ENCODE measurements at regions not wholly inside any gene's neighbourhood (a gene's known extent, or its start where the extent isn't known, plus 50 kb on each side); places are given as distances from the start of the nearest gene placed in this dataset.

DNA sequence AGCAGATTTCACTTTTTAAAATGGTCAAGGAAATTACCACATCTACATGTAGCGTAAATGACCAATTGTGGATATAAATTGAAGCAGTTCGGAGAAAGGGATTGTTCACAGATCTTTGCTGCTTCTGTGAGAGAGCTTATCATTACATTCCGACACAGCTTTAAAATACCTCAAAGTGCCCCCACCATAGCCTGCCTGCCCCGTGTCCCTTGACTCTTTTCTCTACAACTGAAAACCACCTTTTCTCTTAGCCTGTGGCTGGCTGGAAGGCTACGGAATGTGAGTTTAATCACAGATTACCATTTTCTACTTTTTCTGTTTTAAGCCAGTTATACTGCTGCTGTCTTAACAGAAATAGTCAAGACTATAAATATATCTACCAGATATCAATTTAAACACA, 347.2 kb upstream of the MAP3K7 start:
- no peak for DNase-seq (ENCODE audit: extremely low read depth, low read depth, low spot score)

DNA sequence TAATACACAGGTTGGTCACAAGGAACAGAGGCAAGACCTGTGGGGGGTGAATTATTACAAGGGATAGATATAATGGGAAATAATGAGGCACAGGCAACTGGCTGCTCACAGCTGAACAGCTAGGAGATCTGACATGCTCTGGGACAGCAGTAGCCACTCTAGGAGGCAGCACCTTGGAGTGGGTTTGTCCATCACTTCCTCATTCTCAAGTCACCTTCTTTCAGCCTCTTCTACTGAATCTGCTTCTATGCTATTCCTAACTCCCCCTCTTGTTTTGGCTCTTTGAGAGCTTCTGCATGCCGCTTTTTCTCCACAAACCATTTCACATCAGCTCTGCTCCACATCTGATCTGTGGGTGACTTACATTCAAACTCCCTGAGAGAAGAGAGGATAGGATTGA, 345.5 kb upstream of the MAP3K7 start:
- DNase-seq (ENCODE audit: extremely low read depth, low read depth, low spot score), result no peak

DNA sequence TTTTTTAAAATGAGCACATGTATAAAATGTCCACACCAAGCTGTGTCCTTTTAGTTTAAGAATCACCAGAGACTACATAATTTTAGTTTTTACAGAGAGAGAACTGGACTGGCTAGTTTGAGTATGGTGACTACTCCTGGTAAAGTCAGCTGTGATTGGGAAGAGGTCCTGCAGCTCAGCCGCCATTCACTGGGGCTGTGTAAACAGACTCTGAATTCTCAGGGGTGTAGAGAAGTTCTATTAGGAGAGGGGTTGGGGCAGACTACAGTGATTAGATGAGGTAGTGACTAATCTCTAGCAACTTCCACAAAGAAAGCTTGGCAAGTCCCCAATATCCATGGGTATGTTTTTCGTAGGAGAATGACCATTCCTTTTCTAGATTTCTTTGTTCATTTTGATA, 341.2 kb upstream of the MAP3K7 start:
- no peak for DNase-seq (ENCODE audit: extremely low read depth, low read depth, low spot score)

DNA sequence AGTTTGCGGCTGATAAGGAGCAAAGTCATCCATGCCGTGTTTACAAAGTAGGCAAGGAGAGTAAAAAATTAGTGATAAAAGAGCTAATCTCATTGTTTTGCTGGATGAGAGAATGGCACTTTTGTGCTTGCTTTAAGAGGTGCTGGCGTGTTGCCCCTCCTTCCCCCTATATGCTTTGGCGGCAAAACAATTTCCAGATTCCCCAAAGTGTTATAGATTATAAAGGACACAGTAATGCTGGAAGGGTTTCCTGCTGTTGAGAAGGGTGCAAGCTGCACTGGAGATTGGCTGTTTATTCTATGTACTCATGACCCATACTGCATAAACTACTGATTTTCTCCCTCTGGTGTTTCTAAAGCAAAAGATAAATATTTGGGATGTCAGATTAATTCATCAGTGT, 338.9 kb upstream of the MAP3K7 start:
- no peak for DNase-seq (ENCODE audit: extremely low read depth, low read depth, low spot score)

DNA sequence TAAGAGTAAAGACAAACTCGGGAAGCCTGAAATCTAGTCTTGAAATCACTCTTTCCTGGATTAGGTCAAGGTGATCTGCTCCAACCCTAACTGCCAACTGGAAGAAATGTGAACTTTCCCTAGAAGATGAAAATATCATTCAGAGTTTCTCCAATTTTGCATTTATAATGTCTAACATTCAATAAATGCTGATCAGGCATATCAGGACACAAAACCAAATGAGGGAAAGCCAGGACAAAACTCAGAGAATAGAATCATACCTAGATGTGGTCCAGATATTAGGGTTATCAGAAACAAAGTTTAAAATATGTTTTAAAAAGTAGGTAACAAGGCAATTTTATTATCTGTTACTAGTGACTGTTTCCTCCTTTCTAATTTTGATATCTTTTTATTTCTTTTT, 335.5 kb upstream of the MAP3K7 start:
- no peak for DNase-seq (ENCODE audit: extremely low read depth, low read depth, low spot score)

DNA sequence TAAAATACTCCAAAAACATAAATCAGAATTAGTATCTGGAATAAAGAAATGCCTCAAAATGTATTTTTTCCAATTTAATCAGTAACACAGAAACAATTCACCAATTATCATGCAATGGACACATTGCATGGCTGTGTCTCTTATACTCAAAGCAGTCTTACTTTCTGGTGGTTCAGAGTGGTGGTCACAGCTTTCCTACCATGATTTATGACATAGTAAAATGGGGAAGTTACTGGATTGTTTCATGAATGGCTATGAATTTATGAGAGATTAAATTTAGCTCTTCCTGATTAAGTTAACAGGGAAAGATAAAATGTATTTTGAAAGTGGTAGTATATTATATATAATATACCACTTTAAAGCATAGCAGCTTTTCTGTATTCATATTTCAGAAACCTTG, 331.5 kb upstream of the MAP3K7 start:
- no peak for DNase-seq (ENCODE audit: extremely low read depth, low read depth, low spot score)

DNA sequence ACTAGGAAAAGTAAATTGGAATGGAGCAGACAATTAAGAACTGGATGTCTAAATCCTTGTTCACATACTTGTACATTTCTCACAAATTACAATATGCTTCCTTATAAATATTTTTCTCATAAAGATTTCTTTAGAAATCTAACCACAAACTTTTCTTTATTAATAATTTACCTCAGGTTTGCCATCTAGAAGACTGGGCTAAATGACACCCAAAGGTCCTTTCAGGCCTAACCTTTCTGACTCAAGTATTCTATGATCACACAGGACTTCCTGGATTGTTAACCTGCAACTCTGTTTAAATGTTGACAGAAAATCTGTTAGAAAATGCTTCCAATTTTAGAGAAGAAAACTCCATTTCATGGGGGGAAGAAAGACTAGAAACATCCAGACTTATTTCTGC, 330.5 kb upstream of the MAP3K7 start:
- no peak for DNase-seq (ENCODE audit: extremely low read depth, low read depth, low spot score)

DNA sequence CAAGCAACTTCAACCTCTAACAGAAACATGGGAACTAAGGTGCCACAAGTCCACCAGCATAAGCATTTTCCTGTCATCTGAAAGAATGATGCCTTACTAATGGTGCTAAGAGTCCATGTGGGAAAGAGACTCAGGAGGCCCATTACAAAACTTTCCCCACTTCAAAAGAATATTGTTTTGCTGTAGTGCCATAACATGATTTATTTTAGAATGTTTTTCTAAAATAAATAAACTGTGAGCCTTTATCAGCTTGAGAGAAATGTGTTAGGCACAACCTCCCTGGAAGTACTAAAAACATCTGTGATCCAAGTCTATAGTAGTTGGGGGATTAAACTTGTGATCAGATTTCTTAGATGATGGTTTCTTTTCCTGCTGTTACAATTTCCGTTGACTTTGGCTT, 330.1 kb upstream of the MAP3K7 start:
- DNase-seq (ENCODE audit: extremely low read depth, low read depth, low spot score), result no peak

DNA sequence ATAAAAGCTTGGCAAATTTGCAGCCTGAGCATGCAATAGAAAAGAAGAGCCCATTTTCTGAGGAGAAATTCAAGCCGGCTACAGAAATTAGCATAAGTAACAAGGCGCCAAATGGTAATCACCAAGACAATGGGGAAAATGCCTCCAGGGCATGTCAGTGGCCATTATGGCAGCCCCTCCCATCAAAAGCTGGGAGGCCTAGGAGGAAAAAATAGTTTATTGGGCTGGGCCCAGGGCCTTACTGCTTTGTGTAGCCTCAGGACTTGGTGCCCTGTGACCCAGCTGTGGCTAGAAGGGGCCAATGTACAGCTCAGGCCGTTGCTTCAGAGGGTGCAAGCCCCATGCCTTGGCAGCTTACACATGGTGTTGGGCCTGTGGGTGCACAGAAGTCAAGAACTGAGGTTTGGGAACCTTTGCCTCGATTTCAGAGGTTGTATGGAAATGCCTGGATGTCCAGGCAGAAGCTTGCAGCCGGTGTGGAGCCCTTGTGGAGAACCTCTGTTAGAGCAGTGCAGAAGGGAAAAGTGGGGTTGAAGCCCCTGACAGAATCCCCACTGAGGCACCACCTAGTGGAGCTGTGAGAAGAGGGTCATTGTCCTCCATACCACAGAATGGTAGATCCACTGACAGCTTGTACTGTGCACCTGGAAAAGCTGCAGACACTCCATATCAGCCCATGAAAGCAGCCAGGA, 328.5 kb upstream of the MAP3K7 start:
- no peak for DNase-seq (ENCODE audit: extremely low read depth, low read depth, low spot score)

DNA sequence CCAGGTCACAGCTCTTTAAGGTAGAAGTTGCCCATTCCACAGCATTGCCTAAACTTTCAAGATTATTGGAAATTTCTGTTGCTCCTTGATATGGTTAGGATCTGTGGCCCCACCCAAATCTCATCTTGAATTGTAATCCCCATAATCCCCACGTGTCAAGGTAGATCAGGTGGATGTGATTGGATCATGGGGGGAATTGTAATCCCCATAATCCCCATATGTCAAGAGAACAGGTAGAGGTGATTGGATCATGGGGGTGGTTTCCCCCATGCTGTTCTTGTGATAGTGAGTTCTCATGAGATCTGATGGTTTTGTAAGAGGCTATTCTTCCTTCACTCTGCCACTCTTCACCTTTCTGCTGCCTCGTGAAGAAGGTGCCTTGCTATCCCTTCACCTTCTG, 327.4 kb upstream of the MAP3K7 start:
- no peak for DNase-seq (ENCODE audit: extremely low read depth, low read depth, low spot score)

DNA sequence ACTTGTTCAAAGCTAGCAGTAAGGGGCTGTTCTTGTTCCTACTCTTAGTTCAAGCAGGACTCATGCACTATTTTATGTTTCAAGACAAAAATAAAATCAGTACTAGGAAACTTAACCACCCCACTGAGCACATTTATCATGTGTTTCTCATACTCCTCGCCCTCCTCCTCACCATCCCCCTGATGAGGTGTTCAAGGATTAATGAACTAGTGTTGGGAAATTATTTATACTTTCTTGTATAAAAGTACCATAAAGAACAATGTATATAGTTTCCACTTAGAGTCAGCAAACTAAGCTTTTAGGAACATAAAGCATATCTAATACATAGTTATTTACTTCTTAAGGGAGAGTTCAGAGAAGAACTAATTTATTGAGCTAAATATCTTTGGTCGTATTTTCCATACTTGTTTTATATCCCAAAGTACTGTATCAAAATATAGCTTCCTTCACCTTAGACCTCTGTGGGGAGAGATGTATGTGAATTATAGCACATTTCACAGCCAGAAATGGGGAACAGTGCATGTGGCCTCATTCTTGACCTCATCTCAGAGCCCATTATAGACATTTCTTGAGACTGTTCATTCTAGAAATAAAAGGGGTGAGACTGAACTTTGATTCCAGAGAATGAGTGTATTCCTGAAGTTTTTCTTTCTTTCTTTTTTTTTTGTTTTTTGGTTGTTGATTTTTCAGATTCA, 326.5 kb upstream of the MAP3K7 start:
- no peak for DNase-seq (ENCODE audit: extremely low read depth, low read depth, low spot score)

DNA sequence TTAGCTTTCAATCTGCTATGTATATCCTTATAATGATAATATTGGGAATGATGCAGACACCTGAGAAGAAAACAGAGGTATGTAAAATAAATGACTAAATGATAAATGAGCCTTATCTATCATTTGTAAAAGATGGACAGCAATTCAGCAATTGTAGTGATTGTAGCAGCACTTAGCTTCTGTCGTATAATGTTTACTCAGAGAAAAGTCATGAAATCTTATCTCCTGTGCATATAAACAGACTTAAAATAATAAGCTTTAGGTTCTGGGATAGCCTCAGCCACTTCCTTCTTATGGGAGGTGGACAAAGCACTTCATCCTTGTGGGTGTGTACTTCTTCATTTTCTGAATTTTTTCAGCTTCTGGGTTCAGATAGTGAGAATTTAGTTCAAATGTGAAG, 324.8 kb upstream of the MAP3K7 start:
- DNase-seq (ENCODE audit: extremely low read depth, low read depth, low spot score), result no peak

DNA sequence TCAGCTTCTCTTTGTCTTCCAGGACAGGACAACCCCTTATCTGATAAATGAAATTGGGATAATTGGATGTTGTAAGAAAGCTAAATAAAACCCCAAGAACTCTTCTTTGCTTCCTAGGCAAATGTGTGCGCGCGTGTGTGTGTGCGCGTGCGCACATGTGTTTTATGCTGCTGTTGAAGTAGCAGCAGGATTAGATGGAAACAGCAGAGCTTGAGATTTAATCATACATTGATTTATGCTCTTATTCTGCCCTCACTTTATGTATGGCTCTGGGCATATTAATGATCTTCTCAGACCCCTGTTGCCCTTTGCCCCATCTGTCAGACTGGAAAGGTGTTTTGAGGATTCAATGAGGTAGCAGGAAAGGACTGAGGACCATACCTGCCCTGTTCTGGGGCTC, 324.0 kb upstream of the MAP3K7 start:
- no peak for DNase-seq (ENCODE audit: extremely low read depth, low read depth, low spot score)

DNA sequence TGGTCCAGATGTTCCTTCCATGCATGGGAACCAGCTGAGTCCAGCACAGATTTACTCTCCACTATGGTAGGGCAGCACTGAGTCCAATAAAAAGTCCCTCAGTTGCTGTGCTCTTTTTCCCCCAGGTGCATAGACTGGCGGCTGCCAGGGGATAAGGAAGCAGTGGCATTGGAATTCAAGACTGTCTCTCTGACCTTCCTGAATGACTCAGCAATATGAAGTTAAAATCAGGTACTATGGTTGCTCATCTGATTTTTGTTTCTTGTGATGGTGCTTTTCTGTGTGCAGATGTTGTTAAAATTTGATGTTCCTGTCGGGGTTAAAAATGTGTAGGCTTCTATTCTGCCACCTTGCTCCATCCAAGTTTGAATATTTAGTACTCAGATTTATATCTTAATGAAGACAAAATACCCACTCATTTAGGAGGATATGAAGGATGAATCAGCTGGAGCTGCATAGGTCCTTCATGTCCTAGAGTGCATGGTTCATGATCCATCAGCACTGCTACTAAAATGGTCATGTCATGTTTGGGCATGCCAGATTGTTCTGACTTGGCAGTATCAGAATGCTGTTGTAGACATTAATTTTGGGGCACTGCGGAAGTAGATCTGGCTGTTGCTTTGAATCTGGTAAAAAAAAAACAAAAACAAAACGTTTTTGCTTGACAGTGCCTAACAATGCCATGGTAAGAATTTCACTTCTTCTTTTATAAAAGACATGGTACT, 321.2 kb upstream of the MAP3K7 start:
- DNase-seq (ENCODE audit: extremely low read depth, low read depth, low spot score), result no peak

DNA sequence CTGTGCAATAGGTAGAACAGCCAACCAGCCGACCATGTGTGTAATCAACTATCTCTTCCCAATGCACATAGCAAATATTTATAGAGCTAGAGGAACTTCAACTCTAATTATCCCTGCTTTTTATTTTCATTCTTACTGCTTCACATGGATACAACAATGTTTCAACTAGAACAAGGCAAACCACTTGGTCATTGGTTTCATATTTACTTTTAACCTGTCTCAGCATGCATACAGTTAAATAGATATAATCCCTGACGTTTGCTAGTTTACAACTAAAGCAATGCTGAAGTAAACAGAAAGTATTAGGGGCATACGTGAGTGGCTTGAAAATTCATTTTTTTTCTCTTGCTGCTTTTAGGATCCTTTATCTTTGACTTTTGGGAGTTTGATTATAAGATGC, 318.5 kb upstream of the MAP3K7 start:
- no peak for DNase-seq (ENCODE audit: extremely low read depth, low read depth, low spot score)

DNA sequence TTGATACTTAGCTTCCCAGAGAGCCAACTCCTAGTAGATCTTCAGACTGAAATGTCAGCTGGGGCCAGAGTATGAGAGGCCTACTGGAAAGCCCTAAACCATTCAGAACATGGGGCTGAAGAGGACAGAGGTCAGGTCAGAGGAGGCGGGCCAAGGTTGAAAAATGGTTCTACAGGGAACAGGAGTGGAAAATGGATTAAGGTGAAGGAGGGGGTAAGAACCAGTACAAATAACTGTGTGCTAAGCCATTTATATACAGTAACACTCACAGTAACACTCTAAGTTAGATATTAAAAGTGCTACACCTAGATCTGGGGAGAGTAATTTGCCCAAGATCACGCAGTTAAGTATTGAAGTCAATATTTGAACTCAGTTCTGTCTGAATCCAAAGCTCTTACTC, 313.2 kb upstream of the MAP3K7 start:
- DNase-seq (ENCODE audit: extremely low read depth, low read depth, low spot score), result no peak

DNA sequence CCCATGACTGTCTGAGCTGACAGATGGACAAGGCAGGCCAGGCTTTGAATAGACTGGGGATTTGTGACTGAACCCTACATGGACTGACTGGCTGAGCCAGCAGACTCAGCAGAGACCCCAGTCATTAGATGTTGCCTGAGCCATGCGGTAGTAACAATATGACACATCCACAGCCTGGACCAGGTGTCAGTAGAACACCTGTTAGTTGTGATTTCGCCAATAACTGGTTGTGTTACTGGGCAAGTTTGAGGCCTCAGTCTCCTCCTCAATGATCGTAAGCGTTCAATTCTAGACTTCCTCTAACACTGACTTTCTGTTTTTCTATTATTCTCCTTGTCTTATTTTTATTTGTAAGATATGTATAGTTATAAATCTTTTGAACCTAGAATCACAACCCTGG, 311.9 kb upstream of the MAP3K7 start:
- no peak for DNase-seq (ENCODE audit: extremely low read depth, low read depth, low spot score)

DNA sequence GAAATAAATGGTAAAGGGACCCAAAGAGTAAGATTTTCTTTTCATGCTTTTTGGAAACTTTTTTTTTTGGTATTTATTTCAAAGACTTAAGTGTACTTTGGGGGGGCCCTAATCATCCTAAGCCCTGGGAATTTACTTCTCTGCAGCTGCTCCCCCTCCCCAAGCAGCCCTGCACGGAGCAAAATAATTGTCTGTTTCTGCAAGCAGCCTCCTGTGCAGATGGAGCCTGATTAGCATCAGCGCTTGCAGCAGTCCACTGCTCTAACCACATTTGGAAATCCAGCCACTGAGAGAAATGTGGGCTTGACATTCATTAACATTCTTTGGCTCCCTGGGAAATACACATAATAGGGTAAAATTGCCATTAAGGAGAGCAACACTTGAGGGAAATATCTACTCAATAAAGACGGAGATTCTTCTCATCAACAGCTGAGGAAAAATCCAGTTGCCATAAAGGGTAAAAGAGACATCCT, 309.2 kb upstream of the MAP3K7 start:
- DNase-seq (ENCODE audit: extremely low read depth, low read depth, low spot score), result no peak

DNA sequence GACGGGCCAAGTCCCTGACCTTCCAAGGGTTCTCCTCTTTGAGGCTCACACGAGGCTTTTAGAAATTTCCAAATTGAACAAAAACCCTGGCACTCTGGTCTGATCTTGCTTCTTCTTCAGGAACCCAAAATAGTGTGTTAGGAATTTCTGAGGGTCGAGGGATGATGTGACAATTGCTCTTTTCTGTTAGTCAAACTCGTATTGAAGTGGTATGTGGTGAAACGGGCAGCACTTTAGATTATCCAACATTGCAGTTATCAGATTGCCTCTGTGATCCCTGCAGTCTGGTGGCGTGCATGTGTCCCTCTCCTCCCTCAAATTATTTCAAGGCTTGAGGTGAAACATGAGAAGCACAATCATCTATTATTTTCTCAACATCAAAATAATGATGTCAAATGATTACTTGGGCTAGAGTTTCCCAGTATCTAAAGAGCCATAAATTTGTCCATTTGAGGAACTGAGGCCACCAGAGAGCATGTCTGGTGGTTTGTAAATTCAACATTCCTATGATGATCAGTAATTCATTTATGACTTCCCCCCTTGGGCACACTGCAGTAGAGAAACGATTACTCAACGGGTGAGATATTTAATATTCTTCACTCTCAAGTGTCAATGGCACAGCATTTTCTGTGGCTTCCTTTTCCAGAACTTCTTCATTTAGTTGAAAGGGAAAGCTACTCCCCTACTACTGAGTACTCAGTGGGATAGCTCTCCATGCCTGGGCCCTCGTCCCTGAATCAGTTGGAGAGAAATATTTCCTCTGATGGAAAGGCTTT, 308.6 kb upstream of the MAP3K7 start:
- no peak for DNase-seq (ENCODE audit: extremely low read depth, low read depth, low spot score)

DNA sequence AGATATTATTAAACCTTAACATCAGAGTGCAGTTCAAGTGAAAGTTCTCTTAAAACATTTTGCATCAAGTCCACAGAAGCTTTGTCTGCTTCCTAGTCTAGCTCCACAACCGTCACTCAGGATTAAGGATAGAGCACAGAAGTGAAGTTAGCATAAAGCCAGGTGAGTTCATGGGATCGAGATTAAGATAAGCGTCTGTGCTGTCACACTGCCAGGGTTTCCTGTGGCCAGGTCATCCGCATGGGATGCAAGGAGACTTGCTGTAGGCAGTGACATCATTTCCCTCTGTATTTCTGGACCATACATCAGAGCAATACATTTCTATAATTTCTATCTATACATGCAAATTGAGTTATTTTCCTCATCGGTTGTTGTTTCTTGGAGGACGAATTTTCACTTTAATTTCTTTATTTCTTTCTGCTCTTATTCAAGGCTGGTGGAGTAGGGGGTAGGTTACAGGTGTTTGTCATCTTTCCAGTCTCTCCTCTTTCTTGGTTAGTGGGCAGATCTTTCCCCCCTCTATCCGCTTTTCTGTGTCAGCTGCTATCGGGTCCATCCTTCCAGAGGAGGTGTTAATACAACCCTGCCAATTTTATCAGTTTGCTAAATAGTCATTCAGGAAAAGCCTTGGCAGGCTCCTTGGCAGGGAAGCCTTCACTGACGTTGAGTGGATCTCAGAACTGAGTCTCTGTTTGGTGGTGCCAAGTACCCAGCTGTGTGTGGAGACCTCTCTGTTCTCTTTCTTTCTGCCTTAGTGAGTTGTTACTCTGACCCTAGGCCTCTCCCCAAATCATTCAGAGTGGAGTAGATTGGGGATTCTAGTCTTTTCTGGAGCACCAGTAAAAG, 307.6 kb upstream of the MAP3K7 start:
- no peak for DNase-seq (ENCODE audit: extremely low read depth, low read depth, low spot score)
